Endothelial cell of umbilical vein (primary cell): ENCODE measurements at regions not wholly inside any gene's neighbourhood (a gene's known extent, or its start where the extent isn't known, plus 50 kb on each side); places are given as distances from the start of the nearest gene placed in this dataset.

Experiments
- BruUV-seq: library from RNA; stranded (reverse); fragments of 400-500 nt; replicated peaks from 2 replicates; lab custom pipeline; 2021; lab: Mats Ljungman, UMichigan
- CTCF ChIA-PET: fragments of 300-600, 350-600 bp; sonication (Branson Sonifier 250); formaldehyde crosslinking; loops from one replicate; lab custom pipeline; 2021; ENCODE audit warnings: antibody characterized with exemption, inconsistent platforms; lab: Charles Lee
- POLR2A ChIA-PET: fragments of 300-600, 350-600 bp; sonication (Branson Sonifier 250); formaldehyde crosslinking; loops from one replicate; lab custom pipeline; 2021; ENCODE audit warnings: antibody characterized with exemption, inconsistent platforms; lab: Charles Lee
- DNase-seq: peaks from one replicate; pipeline ENCODE4 v3.0.0-alpha.2; 2011; ENCODE audit warnings: low read depth, low spot score
- FAIRE-seq: peaks from 2 replicates; lab custom pipeline; 2011; peaks lifted over from hg19 to GRCh38; lab: Jason Lieb, UNC
- H2AFZ ChIP-seq: 2 replicates; pipeline ENCODE4 v1.6.0; 2012; ENCODE audit warnings: low read depth, low read length, control low read depth, inconsistent platforms
- H3K27ac ChIP-seq: 2 replicates; pipeline ENCODE4 v1.5.1; 2011; ENCODE audit warnings: low read depth, mild to moderate bottlenecking, control low read depth, low read length, moderate library complexity; ENCODE audit not compliant: insufficient read depth
- H3K27me3 ChIP-seq, 2 experiments: 2 replicates each; pipeline versions ENCODE4 v1.6.0 to v1.6.1; 2011; ENCODE audit warnings: low read length in 2 of 2, mixed read lengths in 1 of 2; ENCODE audit not compliant: control insufficient read depth in 2 of 2, insufficient read depth in 2 of 2
- H3K36me3 ChIP-seq, 2 experiments: 2 replicates in 1 of 2; 3 replicates in 1 of 2; pipeline ENCODE4 v1.5.1; 2011; ENCODE audit warnings: low read length in 2 of 2, mild to moderate bottlenecking in 1 of 2, moderate library complexity in 1 of 2; ENCODE audit not compliant: control insufficient read depth in 2 of 2, insufficient read depth in 2 of 2; ENCODE audit errors: extremely low read depth in 1 of 2
- H3K4me1 ChIP-seq: 3 replicates; pipeline ENCODE4 v1.5.1; 2011; ENCODE audit warnings: mild to moderate bottlenecking, low read length; ENCODE audit not compliant: control insufficient read depth, insufficient read depth; ENCODE audit errors: extremely low read depth
- H3K4me2 ChIP-seq: 2 replicates; pipeline ENCODE4 v1.6.1; 2011; ENCODE audit warnings: low read length, control low read depth, mixed read lengths; ENCODE audit not compliant: insufficient read depth
- H3K4me3 ChIP-seq, 3 experiments: fragments of 200-600 bp in 1 of 3; sonication (generic), shearing (Covaris generic) in 1 of 3; replicated peaks in 1 of 3; 2 replicates each; pipeline ENCODE4 v1.5.1; 2011 to 2016; ENCODE audit warnings: control low read depth in 3 of 3, low read length in 3 of 3, mild to moderate bottlenecking in 2 of 3, inconsistent platforms in 1 of 3, low read depth in 1 of 3, moderate library complexity in 1 of 3; ENCODE audit not compliant: insufficient read depth in 1 of 3
- H3K79me2 ChIP-seq: 2 replicates; pipeline ENCODE4 v1.6.0; 2012; ENCODE audit warnings: low read length, inconsistent platforms; ENCODE audit not compliant: control insufficient read depth, insufficient read depth
- H3K9ac ChIP-seq: replicated peaks from 2 replicates; pipeline ENCODE3; 2011; ENCODE audit warnings: low read length, control low read depth; ENCODE audit not compliant: insufficient read depth; ENCODE audit errors: extremely low read depth
- H3K9me1 ChIP-seq: replicated peaks from 3 replicates; pipeline ENCODE4 v1.6.0; 2011; ENCODE audit warnings: mild to moderate bottlenecking, low read length; ENCODE audit not compliant: control insufficient read depth, insufficient read depth; ENCODE audit errors: extremely low read depth
- H3K9me3 ChIP-seq: replicated peaks from 2 replicates; pipeline ENCODE4 v1.5.1; 2012; ENCODE audit warnings: low read length, inconsistent platforms; ENCODE audit not compliant: control insufficient read depth, insufficient read depth
- H4K20me1 ChIP-seq: replicated peaks from 2 replicates; pipeline ENCODE3; 2011; ENCODE audit warnings: mild to moderate bottlenecking, low read length; ENCODE audit not compliant: control insufficient read depth, insufficient read depth; ENCODE audit errors: extremely low read depth
- EZH2 ChIP-seq: IDR thresholded peaks from 2 replicates; pipeline ENCODE4 v1.6.1; 2012; ENCODE audit warnings: borderline replicate concordance, low read depth, mild to moderate bottlenecking, moderate library complexity, low read length, inconsistent platforms; ENCODE audit not compliant: severe bottlenecking
- FOS ChIP-seq: IDR thresholded peaks from 2 replicates; pipeline ENCODE4 v1.6.1; 2011; ENCODE audit warnings: mild to moderate bottlenecking, low read length, moderate library complexity, borderline replicate concordance; ENCODE audit not compliant: insufficient read depth
- GATA2 ChIP-seq: IDR thresholded peaks from 2 replicates; pipeline ENCODE4 v1.7.0; 2011; ENCODE audit warnings: low read depth, mild to moderate bottlenecking, moderate library complexity, mixed read lengths, low read length; ENCODE audit not compliant: insufficient read length, insufficient read depth
- JUN ChIP-seq: IDR thresholded peaks from 2 replicates; pipeline ENCODE4 v1.6.1; 2011; ENCODE audit warnings: borderline replicate concordance, low read depth; ENCODE audit not compliant: insufficient read length, insufficient read depth
- MYC ChIP-seq: IDR thresholded peaks from one replicate; pipeline ENCODE4 v1.6.1; 2011; ENCODE audit warnings: mild to moderate bottlenecking, low read depth, low read length
- POLR2A ChIP-seq: IDR thresholded peaks from 2 replicates; pipeline ENCODE4 v1.6.1; 2012; ENCODE audit warnings: low read depth, mild to moderate bottlenecking, control low read depth, low read length
- POLR2AphosphoS5 ChIP-seq: IDR thresholded peaks from 2 replicates; pipeline ENCODE4 v1.6.1; 2012; ENCODE audit warnings: low read depth, mild to moderate bottlenecking, control low read depth, low read length, moderate library complexity; ENCODE audit not compliant: insufficient read depth
- dilution Hi-C: fragments of 300-500 bp; cut with MboI; formaldehyde crosslinking; loops from one replicate; pipeline ENCODE4 v1.15.0; 2019; ENCODE audit warnings: low sequenced_read_pairs; ENCODE audit not compliant: extremely low pct_ligation_motif_present
- intact Hi-C: fragments of 100-400 bp; cut with micrococcal nuclease; formaldehyde crosslinking; loops from one replicate; pipeline ENCODE4 v1.10.0; 2022
- TF ChIP-seq, protein P1 (sequence below): IDR thresholded peaks from 2 replicates; pipeline ENCODE4 v1.6.1; 2011; ENCODE audit not compliant: insufficient read depth, insufficient read length
- TF ChIP-seq, protein P2 (sequence below), 2 donors: IDR thresholded peaks; 1 replicate in 1 of 2; 2 replicates in 1 of 2; pipeline ENCODE4 v1.5.1; 2011; ENCODE audit warnings: low read length in 2 of 2, mild to moderate bottlenecking in 2 of 2, moderate library complexity in 2 of 2, control low read depth in 1 of 2, inconsistent platforms in 1 of 2, low read depth in 1 of 2; ENCODE audit not compliant: insufficient read depth in 1 of 2; ENCODE audit errors: extremely low read depth in 1 of 2

DNA sequence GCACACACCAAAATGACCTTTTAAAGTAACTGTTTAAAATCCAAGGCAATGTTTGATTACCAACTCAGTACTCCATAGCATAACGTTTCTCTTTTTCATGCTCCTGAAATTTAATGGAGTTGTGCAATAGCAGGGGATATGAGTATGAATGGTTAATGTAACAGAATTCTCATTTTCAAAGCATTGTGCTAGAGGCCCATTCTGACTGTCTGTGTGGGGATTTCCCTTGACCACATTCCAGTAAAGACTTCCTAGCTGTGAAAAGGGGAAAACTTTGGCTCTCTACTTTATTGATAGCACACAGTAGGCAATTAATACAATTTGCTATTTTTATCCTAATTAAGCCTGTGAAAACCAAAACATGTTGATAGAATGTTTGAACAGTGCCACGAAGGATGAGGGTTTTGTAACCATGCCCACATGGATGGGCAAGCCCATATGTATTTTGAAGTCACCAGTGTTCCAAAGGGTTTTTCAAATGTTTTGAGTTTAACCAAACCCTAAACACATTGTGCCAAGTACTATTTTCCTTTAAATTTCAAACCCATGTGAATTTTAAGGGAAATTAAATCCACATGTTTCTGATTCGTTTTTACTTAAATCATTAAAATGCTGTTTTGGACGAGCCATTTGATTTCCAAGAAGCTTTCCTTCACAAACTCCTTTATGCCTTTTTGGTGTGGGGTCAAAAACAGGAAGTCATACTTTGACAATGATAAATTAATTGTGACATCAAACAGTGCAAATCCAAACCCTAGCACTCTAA is 261.2 kb downstream of the SHOX2 start:
- Histone ChIP-seq H3K27me3 (peaks cover 0 to 2% of the 10 kb centered on the region in 2 experiments), H3K79me2 (no peaks in the 10 kb centered on the region), H3K27ac (no peak overlapping the region), H3K9ac (no peak overlapping the region), H2AFZ (no peak overlapping the region), H3K4me1 (no peaks in the 10 kb centered on the region), H3K9me3 (no peaks in the 10 kb centered on the region), H3K9me1 (no peaks in the 10 kb centered on the region), H4K20me1 (no peaks in the 10 kb centered on the region), H3K4me2 (no peak overlapping the region), H3K36me3 (no peaks in the 10 kb centered on the region), H3K4me3 (no peak overlapping the region)
- intact Hi-C loops, result no loop called here
- no peak for DNase-seq
- dilution Hi-C loops, result no loop called here
- BruUV-seq, result no TSS peak
- CTCF ChIA-PET, result no interaction called here
- TF ChIP-seq JUN (no peak), POLR2AphosphoS5 (no peak), EZH2 (no peak)
- POLR2A ChIA-PET, result no interaction called here
- FAIRE-seq, result no peak

DNA sequence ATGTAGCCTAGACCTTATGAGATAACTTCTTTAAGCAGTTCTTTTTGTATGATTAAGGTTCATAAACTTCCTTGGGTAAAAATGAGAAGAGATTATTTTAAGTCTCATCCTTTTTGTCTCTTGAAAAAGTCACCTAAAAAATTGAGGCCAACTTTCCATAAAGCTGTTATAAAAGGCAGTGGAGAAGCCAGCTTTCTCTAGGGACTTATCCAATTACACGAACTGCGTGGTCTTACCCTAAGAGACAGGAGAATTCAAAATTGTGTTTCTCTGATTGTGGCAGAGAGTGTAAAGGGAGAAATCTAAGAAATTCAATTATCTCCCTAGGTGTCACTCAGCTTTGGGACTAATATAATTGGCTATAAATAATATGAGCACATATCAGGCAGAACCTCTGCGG is 262.0 kb downstream of the SHOX2 start:
- Histone ChIP-seq H3K4me3 (no peak overlapping the region), H3K9me3 (no peaks in the 10 kb centered on the region), H3K27me3 (peaks cover 0 to 2% of the 10 kb centered on the region in 2 experiments), H3K9ac (no peak overlapping the region), H2AFZ (no peak overlapping the region), H3K4me1 (no peaks in the 10 kb centered on the region), H3K79me2 (no peaks in the 10 kb centered on the region), H3K4me2 (no peak overlapping the region), H3K27ac (no peak overlapping the region), H3K9me1 (no peaks in the 10 kb centered on the region), H3K36me3 (no peaks in the 10 kb centered on the region), H4K20me1 (no peaks in the 10 kb centered on the region)
- ChIA-PET CTCF (no interaction called here), POLR2A (no interaction called here)
- DNase-seq (no peak), FAIRE-seq (no peak)
- dilution Hi-C loops (no loop called here), intact Hi-C loops (no loop called here)
- no TSS peak for BruUV-seq
- TF ChIP-seq GATA2, result no peak
- TF ChIP-seq, protein P1, sequence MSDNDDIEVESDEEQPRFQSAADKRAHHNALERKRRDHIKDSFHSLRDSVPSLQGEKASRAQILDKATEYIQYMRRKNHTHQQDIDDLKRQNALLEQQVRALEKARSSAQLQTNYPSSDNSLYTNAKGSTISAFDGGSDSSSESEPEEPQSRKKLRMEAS, result no peak
- no peak for TF ChIP-seq EZH2
- TF ChIP-seq, protein P2, sequence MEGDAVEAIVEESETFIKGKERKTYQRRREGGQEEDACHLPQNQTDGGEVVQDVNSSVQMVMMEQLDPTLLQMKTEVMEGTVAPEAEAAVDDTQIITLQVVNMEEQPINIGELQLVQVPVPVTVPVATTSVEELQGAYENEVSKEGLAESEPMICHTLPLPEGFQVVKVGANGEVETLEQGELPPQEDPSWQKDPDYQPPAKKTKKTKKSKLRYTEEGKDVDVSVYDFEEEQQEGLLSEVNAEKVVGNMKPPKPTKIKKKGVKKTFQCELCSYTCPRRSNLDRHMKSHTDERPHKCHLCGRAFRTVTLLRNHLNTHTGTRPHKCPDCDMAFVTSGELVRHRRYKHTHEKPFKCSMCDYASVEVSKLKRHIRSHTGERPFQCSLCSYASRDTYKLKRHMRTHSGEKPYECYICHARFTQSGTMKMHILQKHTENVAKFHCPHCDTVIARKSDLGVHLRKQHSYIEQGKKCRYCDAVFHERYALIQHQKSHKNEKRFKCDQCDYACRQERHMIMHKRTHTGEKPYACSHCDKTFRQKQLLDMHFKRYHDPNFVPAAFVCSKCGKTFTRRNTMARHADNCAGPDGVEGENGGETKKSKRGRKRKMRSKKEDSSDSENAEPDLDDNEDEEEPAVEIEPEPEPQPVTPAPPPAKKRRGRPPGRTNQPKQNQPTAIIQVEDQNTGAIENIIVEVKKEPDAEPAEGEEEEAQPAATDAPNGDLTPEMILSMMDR (IDR thresholded peaks at IDR 0.05; ENCODE audit: extremely low read depth in 1 of 2, insufficient read depth in 1 of 2, low read depth in 1 of 2, low read length in 2 of 2), result no peak
- no peak for TF ChIP-seq POLR2A
- TF ChIP-seq POLR2AphosphoS5, result no peak
- TF ChIP-seq JUN, result no peak
- TF ChIP-seq FOS, result no peak
- no peak for TF ChIP-seq MYC
